ENCODE measurements at regions not wholly inside any gene's neighbourhood (a gene's known extent, or its start where the extent isn't known, plus 50 kb on each side); places are given as distances from the start of the nearest gene placed in this dataset.

DNA sequence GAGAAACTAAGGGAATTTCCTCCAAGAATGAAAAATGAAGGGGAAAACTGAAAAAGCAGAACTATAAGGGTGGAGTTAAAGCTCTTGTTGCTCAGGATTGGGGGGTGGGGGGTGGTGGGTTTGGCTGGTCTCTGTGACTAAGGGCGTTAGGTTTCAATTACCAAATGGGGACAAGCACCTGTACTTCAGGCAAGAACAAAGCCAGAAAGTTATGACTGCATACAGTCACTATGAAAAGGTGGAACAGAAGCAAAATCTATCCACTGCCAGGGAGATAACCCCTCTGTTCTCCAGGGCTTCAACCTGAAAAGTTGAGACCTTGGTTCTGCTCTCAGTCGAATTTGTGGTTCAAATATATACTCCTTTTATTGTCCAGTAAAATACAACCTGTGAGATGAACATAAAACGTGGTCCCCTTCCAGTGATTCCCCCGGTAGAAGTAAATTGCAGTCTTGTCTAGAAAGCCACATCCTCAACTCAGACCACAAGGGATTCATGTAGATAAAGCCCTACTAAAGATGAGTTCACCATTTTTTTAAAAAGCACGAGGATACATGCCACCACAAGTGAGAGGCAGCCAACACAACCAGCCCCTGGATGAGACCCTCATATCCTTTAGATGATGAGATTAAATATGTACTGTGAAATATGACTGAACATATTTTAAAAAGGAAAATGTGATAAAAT is 257.1 kb upstream of the RPS6KA3 start:
- Histone ChIP-seq H3K27ac (no peak overlapping the region), H3K9me3 (no peaks in the 10 kb centered on the region), H3K36me3 (no peaks in the 10 kb centered on the region), H3K4me3 (no peak overlapping the region), H3K4me1 (peaks cover 0 to 5% (median 0%) of the 10 kb centered on the region in 4 donors), H3K27me3 (no peaks in the 10 kb centered on the region)
- intact Hi-C loops (cut with DNase I), result loop anchor here (10.0 kb wide), 2 partner anchors 851 to 1441 kb away; partner anchors contain the start of gene CNKSR2
- WGBS, 2 donors, result 39 to 73% methylated on average over 5 of the region's 5 CpGs
- TF ChIP-seq, protein P1, sequence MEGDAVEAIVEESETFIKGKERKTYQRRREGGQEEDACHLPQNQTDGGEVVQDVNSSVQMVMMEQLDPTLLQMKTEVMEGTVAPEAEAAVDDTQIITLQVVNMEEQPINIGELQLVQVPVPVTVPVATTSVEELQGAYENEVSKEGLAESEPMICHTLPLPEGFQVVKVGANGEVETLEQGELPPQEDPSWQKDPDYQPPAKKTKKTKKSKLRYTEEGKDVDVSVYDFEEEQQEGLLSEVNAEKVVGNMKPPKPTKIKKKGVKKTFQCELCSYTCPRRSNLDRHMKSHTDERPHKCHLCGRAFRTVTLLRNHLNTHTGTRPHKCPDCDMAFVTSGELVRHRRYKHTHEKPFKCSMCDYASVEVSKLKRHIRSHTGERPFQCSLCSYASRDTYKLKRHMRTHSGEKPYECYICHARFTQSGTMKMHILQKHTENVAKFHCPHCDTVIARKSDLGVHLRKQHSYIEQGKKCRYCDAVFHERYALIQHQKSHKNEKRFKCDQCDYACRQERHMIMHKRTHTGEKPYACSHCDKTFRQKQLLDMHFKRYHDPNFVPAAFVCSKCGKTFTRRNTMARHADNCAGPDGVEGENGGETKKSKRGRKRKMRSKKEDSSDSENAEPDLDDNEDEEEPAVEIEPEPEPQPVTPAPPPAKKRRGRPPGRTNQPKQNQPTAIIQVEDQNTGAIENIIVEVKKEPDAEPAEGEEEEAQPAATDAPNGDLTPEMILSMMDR (IDR thresholded peaks at IDR 0.05), result no peak
- TF ChIP-seq POLR2A (IDR thresholded peaks at IDR 0.05) (no peak), EP300 (IDR thresholded peaks at IDR 0.05) (no peak)
- no peak for DNase-seq

DNA sequence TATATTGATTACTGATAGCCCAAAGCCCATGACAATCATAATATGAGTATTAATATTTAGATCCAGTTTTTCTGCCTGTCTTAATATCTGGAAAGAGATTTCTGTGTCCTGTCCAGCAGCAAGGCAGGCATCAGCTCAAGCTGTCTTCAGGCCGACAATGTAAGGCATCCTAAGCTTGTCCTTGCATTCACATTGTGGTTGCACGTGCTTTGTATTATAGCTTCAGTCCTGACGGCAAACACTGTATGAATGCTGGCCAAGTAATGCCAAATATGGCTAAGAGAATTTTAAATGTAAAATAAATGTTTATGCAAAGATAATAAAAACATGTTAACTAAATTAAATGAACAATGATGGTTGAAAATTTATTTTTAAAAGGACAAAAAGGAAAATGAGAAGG is 255.7 kb upstream of the RPS6KA3 start:
- no peaks in the 10 kb centered on the region for H3K36me3 ChIP-seq
- H3K27ac ChIP-seq, result no peak overlapping the region
- H3K27me3 ChIP-seq, result no peaks in the 10 kb centered on the region
- no peaks in the 10 kb centered on the region for H3K4me1 ChIP-seq
- no peaks in the 10 kb centered on the region for H3K9me3 ChIP-seq
- WGBS, 2 donors, result 82 to 88% methylated on average over 3 of the region's 3 CpGs
- intact Hi-C loops (cut with DNase I), result loop anchor here (10.0 kb wide), 2 partner anchors 852 to 1442 kb away; partner anchors contain the start of gene CNKSR2
- no peak for DNase-seq
- TF ChIP-seq POLR2AphosphoS5 (IDR thresholded peaks at IDR 0.05) (no peak), EP300 (IDR thresholded peaks at IDR 0.05) (no peak), POLR2A (IDR thresholded peaks at IDR 0.05) (no peak)
- TF ChIP-seq, protein P1 (IDR thresholded peaks at IDR 0.05), result no peak
- H3K4me3 ChIP-seq, result no peak overlapping the region

DNA sequence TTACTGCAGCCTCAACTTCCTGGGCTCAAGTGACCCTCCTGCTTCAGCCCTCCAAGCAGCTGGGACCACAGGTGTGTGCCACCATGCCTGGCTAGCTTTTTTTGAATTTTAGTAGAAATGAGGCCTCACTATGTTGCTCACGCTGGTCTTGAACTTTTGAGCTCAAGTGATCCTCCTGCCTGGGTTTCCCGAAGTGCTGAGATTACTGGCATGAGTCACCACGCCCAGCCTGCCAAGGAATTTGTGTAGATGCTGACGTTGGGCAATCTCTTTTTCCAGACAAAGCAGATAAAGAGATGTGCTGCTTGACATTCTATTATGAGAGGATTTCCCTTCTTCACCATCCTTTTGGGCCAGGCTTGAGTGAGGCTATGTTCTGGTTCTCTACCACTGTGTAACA is 254.5 kb upstream of the RPS6KA3 start:
- no peak overlapping the region for H3K4me3 ChIP-seq
- intact Hi-C loops (cut with DNase I), result loop anchor here (10.0 kb wide), 2 partner anchors 854 to 1444 kb away; partner anchors contain the start of gene CNKSR2
- DNase-seq, result no peak
- no peaks in the 10 kb centered on the region for H3K27me3 ChIP-seq
- WGBS, 2 donors, result 41 to 66% methylated on average over 4 of the region's 4 CpGs
- TF ChIP-seq POLR2A (IDR thresholded peaks at IDR 0.05), result no peak
- TF ChIP-seq, protein P1 (IDR thresholded peaks at IDR 0.05), result no peak
- no peak for TF ChIP-seq EP300 (IDR thresholded peaks at IDR 0.05)
- no peak for TF ChIP-seq POLR2AphosphoS5 (IDR thresholded peaks at IDR 0.05)
- no peaks in the 10 kb centered on the region for H3K9me3 ChIP-seq
- H3K27ac ChIP-seq, result no peak overlapping the region
- H3K4me1 ChIP-seq, result no peaks in the 10 kb centered on the region
- no peaks in the 10 kb centered on the region for H3K36me3 ChIP-seq

DNA sequence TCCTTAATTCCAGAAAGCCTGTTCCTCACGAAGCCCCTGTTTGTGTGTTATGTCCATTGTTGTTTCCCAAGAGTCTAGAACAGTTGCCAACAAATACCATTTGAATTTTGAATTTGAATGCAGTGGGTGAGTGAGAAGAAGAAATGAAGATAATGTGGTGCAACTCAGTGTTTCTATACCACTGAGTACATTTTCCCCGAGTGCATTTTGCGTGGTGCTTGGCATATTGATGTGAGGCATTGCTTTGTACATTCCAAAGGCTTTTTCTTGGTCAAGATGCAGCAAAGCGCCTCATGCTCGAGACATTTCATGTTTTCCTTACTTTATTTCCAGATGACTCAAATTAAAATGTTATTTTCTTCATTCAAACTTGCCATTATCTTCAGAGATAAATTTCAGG is 253.1 kb upstream of the RPS6KA3 start:
- WGBS, 2 donors, result 95% methylated on average over 5 of the region's 5 CpGs
- Histone ChIP-seq H3K27ac (no peak overlapping the region), H3K36me3 (no peaks in the 10 kb centered on the region), H3K9me3 (no peaks in the 10 kb centered on the region), H3K4me1 (no peaks in the 10 kb centered on the region), H3K27me3 (no peaks in the 10 kb centered on the region), H3K4me3 (no peak overlapping the region)
- no peak for DNase-seq
- TF ChIP-seq EP300 (IDR thresholded peaks at IDR 0.05) (no peak), POLR2A (IDR thresholded peaks at IDR 0.05) (no peak), POLR2AphosphoS5 (IDR thresholded peaks at IDR 0.05) (no peak)
- TF ChIP-seq, protein P1 (IDR thresholded peaks at IDR 0.05), result no peak
- intact Hi-C loops (cut with DNase I), result loop anchor here (10.0 kb wide), 2 partner anchors 855 to 1445 kb away; partner anchors contain the start of gene CNKSR2

Data from sigmoid colon (tissue), 6 donors.